SK-N-SH (cell line): ENCODE measurements at regions not wholly inside any gene's neighbourhood (a gene's known extent, or its start where the extent isn't known, plus 50 kb on each side); places are given as distances from the start of the nearest gene placed in this dataset.

Experiments used
- CTCF ChIA-PET: fragments of 300-600, 350-600 bp; formaldehyde crosslinking; extraction: SDS; loops from one replicate; lab custom pipeline; 2021; lab: Yijun Ruan, JAX
- POLR2A ChIA-PET: fragments of 350-600 bp; sonication (Branson Sonifier 250); formaldehyde crosslinking; extraction: SDS; loops from one replicate; lab custom pipeline; 2020; ENCODE audit warnings: antibody characterized with exemption, inconsistent platforms; lab: Yijun Ruan, JAX
- DNase-seq: peaks from one replicate; pipeline ENCODE4 v3.0.0; 2012
- H2AFZ ChIP-seq: fragments of 200-600 bp; sonication (generic); 2 replicates; pipeline ENCODE4 v1.8.1; 2016; ENCODE audit warnings: antibody characterized with exemption, mild to moderate bottlenecking, low read depth
- H3F3A ChIP-seq: fragments of 200-600 bp; sonication (generic); replicated peaks from 2 replicates; pipeline ENCODE3; 2016; ENCODE audit warnings: antibody characterized with exemption, mild to moderate bottlenecking; ENCODE audit not compliant: insufficient read depth
- H3K27ac ChIP-seq, 2 experiments: fragments of 200-500 bp in 1 of 2; fragments of 200-600 bp in 1 of 2; sonication (Bioruptor generic) in 1 of 2; sonication (generic), shearing (Covaris generic) in 1 of 2; 2 replicates each; pipeline versions ENCODE4 v1.5.1 to v1.6.1; 2014 to 2016; ENCODE audit warnings: low read depth in 2 of 2, inconsistent platforms in 1 of 2, low read length in 1 of 2, mild to moderate bottlenecking in 1 of 2, mixed read lengths in 1 of 2
- H3K27me3 ChIP-seq: fragments of 200-600 bp; sonication (generic), shearing (Covaris generic); 2 replicates; pipeline ENCODE4 v1.6.1; 2016; ENCODE audit warnings: mixed run types; ENCODE audit not compliant: insufficient read depth
- H3K36me3 ChIP-seq, 2 experiments: fragments of 200-500 bp in 1 of 2; fragments of 200-600 bp in 1 of 2; sonication (Bioruptor generic) in 1 of 2; sonication (generic) in 1 of 2; replicated peaks in 1 of 2; 2 replicates each; pipeline versions ENCODE3 to v1.5.1; 2014 to 2016; ENCODE audit warnings: low read length in 1 of 2, mild to moderate bottlenecking in 1 of 2; ENCODE audit not compliant: insufficient read depth in 2 of 2, control insufficient read depth in 1 of 2
- H3K4me1 ChIP-seq, 2 experiments: fragments of 200-500 bp in 1 of 2; fragments of 200-600 bp in 1 of 2; sonication (Bioruptor generic) in 1 of 2; sonication (generic), shearing (Covaris generic) in 1 of 2; 2 replicates each; pipeline versions ENCODE4 v1.5.1 to v1.6.1; 2014 to 2016; ENCODE audit warnings: low read depth in 1 of 2, low read length in 1 of 2, mixed run types in 1 of 2; ENCODE audit not compliant: insufficient read depth in 2 of 2, control insufficient read depth in 1 of 2
- H3K4me2 ChIP-seq: fragments of 200-600 bp; sonication (generic), shearing (Covaris generic); 2 replicates; pipeline ENCODE4 v1.6.1; 2017; ENCODE audit warnings: mixed run types
- H3K4me3 ChIP-seq, 2 experiments: fragments of 200-500 bp in 1 of 2; fragments of 200-600 bp in 1 of 2; sonication (Bioruptor generic) in 1 of 2; sonication (generic), shearing (Covaris generic) in 1 of 2; 2 replicates each; pipeline versions ENCODE4 v1.5.1 to v1.8.1; 2014 to 2016; ENCODE audit warnings: low read depth in 2 of 2, inconsistent platforms in 1 of 2, low read length in 1 of 2, mild to moderate bottlenecking in 1 of 2, mixed read lengths in 1 of 2, moderate library complexity in 1 of 2
- H3K79me2 ChIP-seq: fragments of 200-600 bp; sonication (generic); 2 replicates; pipeline ENCODE4 v1.8.1; 2017; ENCODE audit warnings: mild to moderate bottlenecking; ENCODE audit not compliant: insufficient read depth
- H3K9ac ChIP-seq: fragments of 200-600 bp; sonication (generic); 2 replicates; pipeline ENCODE4 v1.6.1; 2017; ENCODE audit warnings: mixed run types
- H3K9me2 ChIP-seq: fragments of 200-600 bp; sonication (generic); 2 replicates; pipeline ENCODE4 v1.6.1; 2017; ENCODE audit warnings: mixed run types
- H3K9me3 ChIP-seq: fragments of 200-600 bp; sonication (generic); 2 replicates; pipeline ENCODE4 v1.6.1; 2017; ENCODE audit warnings: mixed run types, mild to moderate bottlenecking, moderate library complexity
- H4K20me1 ChIP-seq: fragments of 200-600 bp; sonication (generic); 2 replicates; pipeline ENCODE4 v1.6.1; 2017; ENCODE audit warnings: mild to moderate bottlenecking, mixed run types; ENCODE audit not compliant: insufficient read depth
- CTCF ChIP-seq: fragments of 200-600 bp; sonication (generic); IDR thresholded peaks from 2 replicates; pipeline ENCODE4 v1.6.1; 2017; ENCODE audit warnings: antibody characterized with exemption, mild to moderate bottlenecking, moderate library complexity
- FOSL2 ChIP-seq: IDR thresholded peaks from 2 replicates; pipeline ENCODE4 v1.4.0; 2012; ENCODE audit warnings: low read depth, mild to moderate bottlenecking, moderate library complexity, borderline replicate concordance
- FOXJ3 ChIP-seq: sonication (generic); formaldehyde crosslinking; IDR thresholded peaks from 2 replicates; pipeline ENCODE4 v1.5.1; 2020; ENCODE audit warnings: mild to moderate bottlenecking, missing genetic modification reagents
- GATA2 ChIP-seq: sonication (generic); formaldehyde crosslinking; IDR thresholded peaks from 2 replicates; pipeline ENCODE4 v1.5.0; 2020; ENCODE audit warnings: mild to moderate bottlenecking, missing genetic modification reagents
- JUND ChIP-seq: IDR thresholded peaks from 2 replicates; pipeline ENCODE4 v1.4.0; 2012
- MAX ChIP-seq: IDR thresholded peaks from 2 replicates; pipeline ENCODE4 v1.4.0; 2012; ENCODE audit warnings: low read depth
- MXI1 ChIP-seq: IDR thresholded peaks from 2 replicates; pipeline ENCODE4 v1.6.1; 2012; ENCODE audit warnings: mild to moderate bottlenecking, low read depth, low read length, improper control_type of control experiment
- NFIC ChIP-seq: IDR thresholded peaks from 2 replicates; pipeline ENCODE4 v1.4.0; 2012; ENCODE audit warnings: borderline replicate concordance
- PBX3 ChIP-seq: IDR thresholded peaks from 2 replicates; pipeline ENCODE4; 2012
- RAD21 ChIP-seq: IDR thresholded peaks from 2 replicates; pipeline ENCODE4 v1.6.1; 2012; ENCODE audit warnings: mild to moderate bottlenecking, low read length
- RFX5 ChIP-seq: IDR thresholded peaks from 2 replicates; pipeline ENCODE4 v1.6.1; 2012; ENCODE audit warnings: mild to moderate bottlenecking, improper control_type of control experiment, low read length
- SIN3A ChIP-seq: IDR thresholded peaks from 2 replicates; pipeline ENCODE4 v1.6.1; 2012; ENCODE audit warnings: low read depth, mild to moderate bottlenecking, low read length, moderate library complexity, borderline replicate concordance
- SMC3 ChIP-seq: IDR thresholded peaks from 2 replicates; pipeline ENCODE4 v1.6.1; 2012; ENCODE audit warnings: low read depth, low read length, improper control_type of control experiment
- TCF12 ChIP-seq: IDR thresholded peaks from 2 replicates; pipeline ENCODE4 v1.4.0; 2012
- USF2 ChIP-seq: fragments of 150-350 bp; IDR thresholded peaks from 2 replicates; pipeline ENCODE4 v1.6.1; 2017; ENCODE audit warnings: antibody characterized with exemption, low read length, low read depth, borderline replicate concordance
- YY1 ChIP-seq: IDR thresholded peaks from 2 replicates; pipeline ENCODE4 v1.4.0; 2012; ENCODE audit warnings: low read depth, mild to moderate bottlenecking
- ZBTB33 ChIP-seq: IDR thresholded peaks from 2 replicates; pipeline ENCODE4 v1.4.0; 2012; ENCODE audit warnings: low read depth, borderline replicate concordance
- WGBS: methylation state at CpG from one replicate; pipeline ENCODE4 v1.1.6; 2017; ENCODE audit warnings: low lambda C conversion rate; 5-methylcytosine and 5-hydroxymethylcytosine counted together

GRCh38 chr4:147328189-147328588, 152.7 kb upstream of the EDNRA start:
- Histone ChIP-seq H3K4me3 (no peak overlapping the region), H3K27ac (no peak overlapping the region)
- POLR2A ChIA-PET = no interaction called here

GRCh38 chr4:147328756-147329446, 152.0 kb upstream of the EDNRA start:
- WGBS = 83% methylated on average over 8 of the region's 8 CpGs
- no peak overlapping the region for H3K27ac ChIP-seq
- ChIA-PET POLR2A (no interaction called here), CTCF (interaction anchor here (1.1 kb wide), 1 partner anchor 190 kb away, joined by 3 read pairs; no protein-coding TSS in a partner anchor)
- no peaks in the 10 kb centered on the region for H3K36me3 ChIP-seq
- H3K9me3 ChIP-seq = no peaks in the 10 kb centered on the region
- H3K9me2 ChIP-seq = no peaks in the 10 kb centered on the region
- no peaks in the 10 kb centered on the region for H3K27me3 ChIP-seq
- H3F3A ChIP-seq = peaks cover 6% of the 10 kb centered on the region
- H3K4me3 ChIP-seq = no peak overlapping the region
- no peak overlapping the region for H2AFZ ChIP-seq
- H4K20me1 ChIP-seq = no peaks in the 10 kb centered on the region
- no peak overlapping the region for H3K4me2 ChIP-seq
- H3K79me2 ChIP-seq = no peaks in the 10 kb centered on the region
- peaks cover 0 to 6% of the 10 kb centered on the region in 2 experiments; a peak in 3 of 4 replicates for H3K4me1 ChIP-seq
- H3K9ac ChIP-seq = no peak overlapping the region
- DNase-seq = no peak
- TF ChIP-seq GATA2 = no peak
- no peak for TF ChIP-seq JUND
- no peak for TF ChIP-seq CTCF
- no peak for TF ChIP-seq USF2
- no peak for TF ChIP-seq SIN3A
- TF ChIP-seq RAD21 = no peak
- TF ChIP-seq MXI1 = no peak
- no peak for TF ChIP-seq PBX3

More at GRCh38 chr4:147328189-147328588, 152.7 kb upstream of the EDNRA start:
- CTCF ChIA-PET = no interaction called here
- H3K9me3 ChIP-seq = no peaks in the 10 kb centered on the region
- no peak for DNase-seq
- H3F3A ChIP-seq = no peaks in the 10 kb centered on the region
- H3K79me2 ChIP-seq = no peaks in the 10 kb centered on the region
- H4K20me1 ChIP-seq = no peaks in the 10 kb centered on the region
- no peak overlapping the region for H3K9ac ChIP-seq
- no peaks in the 10 kb centered on the region for H3K9me2 ChIP-seq
- no peaks in the 10 kb centered on the region for H3K36me3 ChIP-seq
- TF ChIP-seq GATA2 (no peak), PBX3 (no peak), FOXJ3 (CRISPR knock-in tag) (no peak), YY1 (no peak), SIN3A (no peak), TCF12 (no peak), RFX5 (no peak), NFIC (no peak), MAX (no peak), SMC3 (no peak), FOSL2 (no peak), ZBTB33 (no peak)
- H3K27me3 ChIP-seq = no peaks in the 10 kb centered on the region
- 100% methylated on average over 2 of the region's 2 CpGs for WGBS
- no peaks in the 10 kb centered on the region; a peak in 1 of 4 replicates for H3K4me1 ChIP-seq
- H2AFZ ChIP-seq = no peak overlapping the region
- no peak overlapping the region for H3K4me2 ChIP-seq
